ENCODE measurements at regions not wholly inside any gene's neighbourhood (a gene's known extent, or its start where the extent isn't known, plus 50 kb on each side); places are given as distances from the start of the nearest gene placed in this dataset.
"Not testable (repeated sequence)": the region's sequence is repeated elsewhere in the genome, so short reads cannot be mapped to it uniquely, and the experiment has no call there.

DNA sequence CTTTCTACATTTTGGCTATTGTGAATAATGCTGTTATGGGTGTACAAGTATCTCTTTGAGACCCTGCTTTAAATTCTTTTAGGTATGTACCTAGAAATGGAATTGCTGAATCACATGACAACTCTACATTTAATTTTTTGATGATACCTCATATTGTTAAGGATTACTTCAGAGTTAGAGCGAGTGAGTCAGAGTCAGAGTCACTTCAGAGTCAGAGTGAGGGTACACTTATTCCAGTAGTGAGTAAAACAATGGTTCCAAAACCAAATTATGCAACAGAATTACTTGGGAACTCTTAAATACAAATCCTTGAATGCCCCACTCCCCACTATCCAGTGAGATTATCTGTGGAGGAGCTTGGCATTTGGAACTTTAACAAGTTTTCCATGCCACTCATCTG lies 50.3 kb upstream of the SNRK start:
- no peak for FAIRE-seq

DNA sequence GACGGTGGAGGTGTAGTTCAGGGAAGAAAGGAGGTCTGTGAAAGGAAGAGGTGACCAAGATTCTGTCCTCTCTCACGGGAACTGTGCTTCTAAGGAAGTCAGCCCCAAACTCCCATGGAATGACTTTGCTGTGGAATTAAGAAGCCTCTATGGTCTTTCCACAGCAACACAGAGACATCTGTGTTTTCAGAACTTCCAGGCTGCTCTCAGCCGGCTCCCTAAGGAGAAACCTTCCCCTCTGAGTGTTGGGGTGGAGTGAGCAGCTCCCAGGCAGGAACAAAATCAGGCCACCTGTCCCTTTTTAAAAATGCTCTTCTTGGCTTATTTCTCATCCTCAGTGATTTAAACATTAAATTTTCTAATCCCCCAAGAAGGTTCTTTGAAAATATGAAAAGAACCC lies 53.3 kb upstream of the SNRK start:
- no peak for FAIRE-seq

DNA sequence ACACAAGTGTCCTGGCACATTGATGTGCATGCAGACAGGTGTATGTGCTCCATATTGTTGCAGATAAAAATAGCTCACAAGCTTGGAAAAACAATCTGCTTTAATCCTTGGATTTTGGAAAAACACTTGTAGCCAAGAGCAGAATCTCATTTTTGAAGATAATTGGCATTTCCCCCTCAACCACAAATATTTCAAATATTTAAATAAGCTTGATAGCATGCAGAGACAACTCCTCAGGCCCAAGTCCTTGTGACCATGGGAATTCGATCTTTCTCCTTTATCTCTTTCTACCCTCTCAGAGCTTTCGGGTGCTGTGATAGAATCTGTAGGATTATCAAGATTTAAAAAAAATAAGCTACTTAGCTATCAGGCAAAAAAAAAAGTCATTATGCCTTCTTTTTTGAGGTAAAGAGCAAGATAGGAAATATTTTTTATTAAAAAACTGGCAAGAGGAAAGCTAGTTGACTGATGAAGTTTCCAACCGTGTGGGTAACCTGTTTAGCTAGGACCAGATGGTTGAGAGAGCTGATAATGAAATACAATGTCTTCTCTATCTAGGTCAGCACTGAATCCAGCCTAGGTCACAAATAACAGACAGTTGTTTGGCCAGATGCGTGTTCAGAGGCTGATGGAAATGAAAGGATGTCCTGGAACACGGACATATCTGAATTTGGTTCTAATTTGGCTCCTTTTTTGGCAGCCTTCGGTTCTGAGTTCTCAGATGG lies 54.9 kb upstream of the SNRK start:
- FAIRE-seq, result no peak

DNA sequence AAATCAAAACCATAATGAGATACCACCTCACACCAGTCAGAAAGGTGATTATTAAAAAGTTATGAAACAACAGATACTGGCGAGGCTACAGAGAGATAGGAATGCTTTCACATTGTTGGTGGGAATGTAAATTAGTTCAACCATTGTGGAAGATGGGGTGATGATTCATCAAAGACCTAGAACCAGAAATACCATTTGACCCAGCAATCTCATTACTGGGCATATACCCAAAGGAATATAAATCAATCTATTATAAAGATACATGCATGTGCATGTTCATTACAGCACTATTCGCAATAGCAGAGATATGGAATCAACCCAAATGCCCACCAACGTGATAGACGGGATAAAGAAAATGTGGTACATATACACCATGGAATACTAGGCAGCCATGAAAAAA lies 56.5 kb upstream of the SNRK start:
- not testable (repeated sequence) for FAIRE-seq

DNA sequence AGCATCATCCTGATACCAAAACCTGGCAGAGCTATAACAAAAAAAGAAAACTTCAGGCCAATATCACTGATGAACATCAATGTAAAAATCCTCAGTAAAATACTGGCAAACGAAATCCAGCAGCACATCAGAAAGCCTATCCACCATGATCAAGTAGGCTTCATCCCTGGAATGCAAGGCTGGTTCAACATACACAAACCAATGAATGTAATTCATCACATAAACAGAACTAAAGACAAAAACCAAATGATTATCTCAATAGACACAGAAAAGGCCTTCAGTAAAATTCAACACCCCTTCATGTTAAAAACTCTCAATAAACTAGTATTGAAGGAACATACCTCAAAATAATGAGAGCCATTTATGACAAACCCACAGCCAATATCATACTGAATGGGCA lies 58.7 kb upstream of the SNRK start:
- not testable (repeated sequence) for FAIRE-seq

DNA sequence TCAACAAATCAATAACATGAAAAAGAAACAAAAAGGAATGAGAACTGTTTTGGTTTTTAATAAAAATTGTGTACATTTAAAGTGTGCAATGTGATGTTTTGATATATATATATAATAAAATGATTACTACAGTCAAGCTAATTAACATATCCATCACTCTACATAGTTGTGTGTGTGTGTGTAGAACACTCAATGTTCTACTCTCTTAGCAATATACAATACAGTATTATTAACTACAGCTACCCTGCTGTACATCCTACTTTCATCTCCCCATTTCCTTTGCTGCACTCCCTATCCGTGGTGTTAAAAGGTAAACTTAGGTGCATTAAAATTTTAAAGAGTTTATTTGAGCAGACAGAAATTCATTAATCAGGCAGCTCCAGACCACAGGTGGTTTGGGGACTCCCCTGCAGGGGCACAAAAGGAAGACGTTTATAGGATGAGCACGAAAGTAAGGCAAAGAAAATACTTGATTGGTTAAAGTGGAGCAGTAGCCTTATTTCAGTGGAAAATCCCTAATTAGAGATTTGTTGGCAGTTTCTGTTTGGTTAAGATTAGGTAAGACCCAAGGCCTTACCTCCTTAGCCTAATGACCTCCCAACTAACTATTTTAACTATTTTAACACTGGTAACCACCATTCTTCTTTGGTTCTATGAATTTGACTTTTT lies 61.8 kb upstream of the SNRK start:
- FAIRE-seq, result no peak

DNA sequence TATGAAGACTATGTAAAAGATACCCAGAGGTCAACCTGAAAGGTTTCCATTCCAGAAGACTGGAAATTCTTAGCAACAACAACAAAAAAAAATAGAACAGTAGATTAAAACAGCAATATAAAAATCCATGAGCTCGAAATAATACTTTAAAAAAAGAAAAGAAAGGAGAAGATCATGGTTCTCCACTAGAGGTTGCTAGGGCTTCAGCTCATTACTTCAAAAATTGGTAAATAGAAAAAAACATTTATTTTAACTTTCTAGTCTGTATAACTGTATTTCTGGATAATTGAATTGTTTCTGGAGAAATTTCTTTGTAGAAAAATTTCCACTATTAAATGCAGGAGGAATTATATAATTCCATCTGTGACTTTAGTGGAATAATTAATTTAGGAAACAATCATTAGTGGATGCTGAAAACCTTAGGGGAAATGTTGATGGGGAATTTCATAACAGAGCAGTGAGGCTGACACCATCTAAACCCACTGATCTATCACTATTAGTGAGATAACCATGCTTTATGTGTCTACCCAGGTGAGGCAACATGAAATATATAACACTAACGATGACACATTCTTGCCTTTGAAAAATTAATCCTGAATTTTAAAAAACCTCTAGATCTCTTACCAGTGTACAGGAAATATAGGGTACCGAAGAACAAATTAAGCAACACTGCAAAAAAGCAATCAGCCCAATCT lies 62.5 kb upstream of the SNRK start:
- peak; percentile 85 for FAIRE-seq

DNA sequence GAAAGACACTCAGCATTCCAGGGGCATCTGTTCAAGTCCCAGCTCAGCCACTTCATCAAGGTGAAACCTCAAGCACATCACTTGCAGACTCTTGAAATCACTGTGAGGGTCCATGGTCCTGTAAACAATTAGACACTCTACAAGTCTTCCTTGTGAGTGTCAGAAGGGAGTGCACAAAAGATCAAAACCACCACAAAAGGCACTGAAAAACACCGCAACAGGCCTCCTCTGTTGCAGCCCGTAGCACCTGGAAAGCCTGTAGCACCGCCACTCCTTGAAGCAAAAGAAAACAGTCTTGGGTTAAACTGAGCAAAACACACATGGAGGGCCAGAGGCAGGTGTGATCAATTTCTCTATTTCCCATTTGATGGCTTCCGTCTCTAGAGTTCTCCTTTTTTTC lies 63.8 kb upstream of the SNRK start:
- FAIRE-seq, result no peak

DNA sequence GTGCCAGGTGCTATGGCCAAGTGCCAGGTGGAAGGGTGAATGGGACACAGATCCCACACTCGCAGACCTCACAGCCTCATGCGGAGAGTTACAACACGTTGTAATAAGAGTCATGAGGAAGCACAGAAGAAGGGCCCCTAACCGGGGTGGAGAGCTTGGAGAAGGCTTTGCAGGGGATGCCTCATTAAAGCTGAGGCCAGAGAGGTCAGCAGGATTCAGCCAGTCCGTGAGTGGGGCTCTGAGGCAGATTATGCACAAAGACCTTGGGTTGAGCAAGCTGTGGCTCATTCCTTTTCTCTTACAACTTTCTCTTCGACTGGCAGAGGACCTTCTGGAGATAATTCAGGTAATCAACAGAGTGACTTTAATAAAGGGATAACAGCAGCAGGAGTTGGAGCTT lies 65.3 kb upstream of the SNRK start:
- FAIRE-seq, result no peak

DNA sequence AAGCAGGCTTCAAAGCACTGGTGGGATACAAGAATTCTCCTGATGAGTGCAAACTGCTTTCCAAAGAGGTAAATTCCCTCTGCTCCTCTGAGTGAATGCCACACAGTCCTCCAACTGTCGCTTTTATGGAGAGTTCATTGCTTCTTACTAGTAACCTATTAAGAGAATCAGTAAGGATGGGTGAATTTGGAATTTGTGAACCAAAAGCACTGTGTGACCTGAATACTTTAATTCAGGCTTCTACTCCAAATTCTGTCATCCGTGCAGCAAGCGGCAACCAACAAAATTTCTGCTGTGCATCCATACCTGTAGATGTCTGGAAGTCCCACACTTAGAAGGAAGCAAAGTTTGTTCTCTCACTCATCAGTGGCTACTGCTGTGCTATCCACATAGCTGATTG lies 66.7 kb upstream of the SNRK start:
- FAIRE-seq, result no peak

DNA sequence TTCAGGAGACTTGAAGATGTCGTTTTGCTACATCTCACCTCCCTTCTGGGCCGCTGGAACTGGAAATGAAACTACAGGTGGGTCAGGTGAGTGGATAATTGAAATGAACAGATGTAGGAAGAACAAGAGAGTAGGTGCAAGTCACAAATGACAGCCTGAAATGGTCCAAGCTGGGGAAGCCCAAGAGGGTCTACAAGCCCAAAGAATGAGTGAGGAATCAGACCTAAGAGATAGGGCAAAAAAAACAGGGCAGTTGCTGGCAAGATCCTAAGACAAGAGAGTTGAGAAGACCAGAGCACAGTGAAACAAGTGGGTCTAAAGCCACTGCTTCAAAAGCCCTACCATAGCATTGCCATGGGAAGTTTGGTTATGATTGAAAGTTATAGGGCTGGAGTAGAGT lies 67.4 kb upstream of the SNRK start:
- no peak for FAIRE-seq

DNA sequence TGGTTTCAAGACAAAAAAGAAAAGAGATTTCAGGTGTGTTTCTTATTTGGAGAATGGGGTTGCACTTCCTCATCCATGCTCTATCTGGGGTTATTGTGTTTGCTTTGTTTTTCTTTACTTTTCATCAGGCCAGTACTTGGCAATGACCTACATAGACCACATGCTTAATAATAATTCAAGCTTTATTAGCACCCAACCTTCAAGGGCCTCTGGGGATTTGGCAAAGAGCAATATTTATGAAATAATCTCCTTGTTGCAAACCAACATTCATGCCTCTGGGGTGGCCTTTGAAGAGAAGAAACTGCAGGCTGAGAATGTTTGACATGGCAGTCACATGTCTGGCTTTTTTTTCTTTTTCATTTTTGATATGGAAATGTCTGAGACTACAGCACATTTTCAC lies 68.2 kb upstream of the SNRK start:
- FAIRE-seq, result no peak

DNA sequence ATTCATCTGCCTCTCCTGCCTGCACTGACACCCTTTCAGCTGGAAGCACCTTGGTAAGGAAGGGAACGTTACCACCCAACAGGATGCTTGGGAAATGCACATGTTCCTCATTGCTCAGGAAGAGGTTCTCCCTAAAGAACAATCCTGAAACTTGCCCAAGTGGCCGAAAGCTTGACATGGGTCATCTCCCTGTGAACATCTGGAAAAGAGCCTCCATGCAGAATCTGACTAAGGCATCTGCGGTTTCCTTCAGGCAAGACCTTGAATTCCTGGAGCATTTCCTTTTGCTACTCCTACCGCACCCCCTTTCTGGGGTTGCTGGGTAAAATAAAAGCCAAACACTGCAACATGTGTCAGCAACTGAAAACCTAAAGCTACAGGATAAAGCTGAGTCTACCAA lies 68.7 kb upstream of the SNRK start:
- no peak for FAIRE-seq

DNA sequence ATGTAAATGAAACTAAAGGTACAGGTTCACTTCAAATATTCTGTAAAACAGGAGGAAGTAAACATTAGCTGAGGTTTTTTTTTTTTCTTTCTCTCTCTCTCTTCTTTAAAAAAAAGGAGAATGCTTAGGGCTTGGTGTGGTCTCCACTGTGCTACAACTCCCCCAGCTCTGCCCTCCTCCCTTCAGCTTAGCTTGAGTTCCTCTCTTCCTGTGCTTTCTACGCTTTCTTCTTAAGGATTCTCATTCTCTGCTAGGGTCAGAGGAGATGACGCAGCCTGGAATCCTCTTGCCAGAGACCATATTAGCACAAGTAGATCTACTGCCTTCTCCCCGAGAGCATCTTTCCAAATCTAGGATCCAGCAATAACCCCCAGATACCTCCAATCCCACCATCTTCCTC lies 69.1 kb upstream of the SNRK start:
- no peak for FAIRE-seq

DNA sequence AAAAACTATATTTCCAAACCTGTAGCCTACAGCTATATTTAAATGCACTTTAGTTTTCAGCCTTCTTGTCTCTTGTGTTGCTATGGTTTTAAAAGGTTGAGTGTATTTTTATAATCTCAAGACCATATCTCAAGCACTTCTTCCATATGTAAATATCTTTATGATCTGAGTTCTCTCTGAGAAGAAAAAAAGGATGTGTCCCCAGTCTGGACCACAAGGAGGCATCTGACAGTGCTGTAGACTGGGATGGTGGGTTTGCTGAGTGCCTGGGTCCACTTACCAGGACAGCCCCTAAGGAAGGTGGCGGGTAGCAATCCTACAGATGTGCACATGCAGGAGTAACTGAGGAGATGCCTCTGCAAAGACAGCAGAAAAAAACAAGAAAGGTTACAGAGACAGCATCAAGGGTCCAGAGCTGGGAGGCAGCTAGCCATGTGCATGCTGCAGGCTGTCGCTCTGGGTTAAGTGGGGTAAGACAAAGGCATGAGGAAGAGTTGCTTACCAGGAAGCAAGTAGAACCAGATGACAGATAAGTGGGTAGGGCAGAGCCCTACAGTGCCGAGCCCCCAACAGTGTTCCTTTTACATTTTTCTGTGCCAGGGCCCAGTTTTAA lies 70.6 kb upstream of the SNRK start:
- no peak for FAIRE-seq

DNA sequence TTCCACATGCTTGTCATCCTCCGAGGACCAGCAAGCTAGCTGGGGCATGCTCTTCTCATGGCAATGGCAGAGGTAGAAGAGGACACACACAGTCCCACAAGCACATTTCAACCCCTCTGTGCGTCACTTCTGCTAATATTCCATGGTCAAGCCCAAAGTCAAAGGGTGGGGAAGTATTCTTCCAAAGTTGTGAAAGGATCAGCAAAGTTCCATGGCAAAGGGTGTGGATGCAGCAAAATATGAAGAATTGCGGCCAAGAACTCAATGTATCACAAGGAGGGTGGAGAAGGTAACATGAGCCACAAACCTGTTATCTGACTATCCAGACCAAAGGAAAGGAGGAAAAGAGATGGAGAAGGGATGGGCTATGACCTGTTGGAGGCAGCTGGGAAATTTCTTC lies 71.2 kb upstream of the SNRK start:
- no peak for FAIRE-seq

DNA sequence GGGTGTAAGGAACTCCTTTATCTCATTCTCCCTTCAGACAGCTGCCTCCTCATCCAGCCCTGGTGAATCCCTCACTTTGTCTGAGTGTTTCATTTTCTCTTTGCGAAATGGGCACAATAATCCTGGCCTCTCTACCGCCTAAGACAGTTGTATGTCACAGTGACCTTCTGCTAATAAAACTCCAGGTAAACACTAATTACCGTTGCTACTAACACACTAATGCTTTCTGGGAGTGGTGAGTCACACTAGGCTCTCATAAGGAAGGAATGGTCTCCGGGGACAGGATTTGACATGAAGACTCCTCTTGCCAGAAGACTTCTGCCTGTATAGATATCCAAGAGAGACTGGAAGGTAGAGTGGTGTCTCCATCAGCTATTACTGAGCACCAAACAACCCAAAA lies 71.7 kb upstream of the SNRK start:
- no peak for FAIRE-seq

DNA sequence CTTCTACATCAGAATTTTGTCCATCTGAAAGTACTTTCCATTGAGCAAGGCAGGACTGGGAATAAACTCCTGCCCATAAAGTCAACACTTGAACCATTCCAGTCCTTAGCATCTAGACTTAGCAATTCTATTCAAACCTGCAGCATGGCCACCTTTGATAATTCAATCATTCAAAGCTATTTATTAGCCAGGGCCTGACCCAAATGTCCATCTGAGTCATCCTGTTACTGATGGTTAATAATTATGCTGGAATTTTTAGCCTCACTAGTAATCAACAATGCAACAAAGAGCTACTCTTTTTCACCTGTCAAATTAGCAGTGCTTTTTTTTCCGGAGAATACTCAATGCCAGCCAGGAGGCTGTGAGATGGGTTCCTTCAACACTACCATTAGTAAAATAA lies 72.7 kb upstream of the SNRK start:
- no peak for FAIRE-seq

DNA sequence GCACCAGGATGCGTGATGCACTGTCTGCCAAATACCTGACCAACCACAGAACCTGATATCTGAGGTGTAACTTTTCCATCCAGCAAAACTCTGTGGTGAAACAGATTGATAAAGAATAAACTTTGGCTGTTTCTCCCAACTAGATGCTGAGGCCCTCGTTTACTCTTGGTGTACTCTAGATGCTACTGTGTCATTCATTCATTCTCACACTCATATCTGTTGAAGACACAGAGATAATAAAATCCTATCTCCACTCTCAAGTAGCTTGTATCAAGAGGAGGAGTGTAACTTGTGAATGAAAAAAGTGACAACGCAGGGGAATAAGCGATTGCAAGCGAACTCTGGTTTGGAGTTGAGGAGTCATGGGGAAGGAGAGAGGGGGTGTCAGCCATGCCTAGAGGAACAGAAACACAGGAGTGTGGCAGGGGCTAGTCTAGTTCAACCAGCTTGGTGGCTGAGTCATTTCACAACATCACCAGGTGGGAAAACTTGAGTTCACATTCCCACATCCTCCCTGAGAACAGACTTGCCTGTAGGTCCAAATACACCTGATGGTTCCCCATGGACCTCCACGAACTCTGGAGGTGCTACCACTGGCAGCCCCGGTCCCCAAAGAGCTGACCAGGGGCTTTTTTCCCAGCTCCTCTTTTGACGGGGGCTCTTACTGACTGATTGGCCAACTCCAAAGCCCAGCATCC lies 73.3 kb upstream of the SNRK start:
- no peak for FAIRE-seq

DNA sequence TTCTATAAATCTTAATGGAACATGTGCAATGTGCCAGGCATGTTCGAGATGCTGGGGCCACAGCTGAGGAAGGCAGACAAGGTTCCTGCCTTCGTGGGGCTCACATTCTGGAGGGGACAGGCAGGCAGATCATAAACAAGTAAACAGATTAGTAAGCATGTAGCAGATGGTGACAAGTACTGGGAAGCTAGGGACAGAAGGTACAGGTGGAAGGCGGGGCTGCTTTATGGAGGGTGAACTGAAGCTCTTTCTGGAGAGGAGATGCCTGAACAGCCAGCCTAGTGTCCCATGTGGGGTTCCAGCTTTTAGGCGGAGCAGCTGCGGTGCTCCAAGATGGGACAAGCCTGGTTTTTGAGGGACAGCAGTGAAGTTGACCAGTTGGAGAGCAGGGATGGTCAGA lies 74.7 kb upstream of the SNRK start:
- no peak for FAIRE-seq

DNA sequence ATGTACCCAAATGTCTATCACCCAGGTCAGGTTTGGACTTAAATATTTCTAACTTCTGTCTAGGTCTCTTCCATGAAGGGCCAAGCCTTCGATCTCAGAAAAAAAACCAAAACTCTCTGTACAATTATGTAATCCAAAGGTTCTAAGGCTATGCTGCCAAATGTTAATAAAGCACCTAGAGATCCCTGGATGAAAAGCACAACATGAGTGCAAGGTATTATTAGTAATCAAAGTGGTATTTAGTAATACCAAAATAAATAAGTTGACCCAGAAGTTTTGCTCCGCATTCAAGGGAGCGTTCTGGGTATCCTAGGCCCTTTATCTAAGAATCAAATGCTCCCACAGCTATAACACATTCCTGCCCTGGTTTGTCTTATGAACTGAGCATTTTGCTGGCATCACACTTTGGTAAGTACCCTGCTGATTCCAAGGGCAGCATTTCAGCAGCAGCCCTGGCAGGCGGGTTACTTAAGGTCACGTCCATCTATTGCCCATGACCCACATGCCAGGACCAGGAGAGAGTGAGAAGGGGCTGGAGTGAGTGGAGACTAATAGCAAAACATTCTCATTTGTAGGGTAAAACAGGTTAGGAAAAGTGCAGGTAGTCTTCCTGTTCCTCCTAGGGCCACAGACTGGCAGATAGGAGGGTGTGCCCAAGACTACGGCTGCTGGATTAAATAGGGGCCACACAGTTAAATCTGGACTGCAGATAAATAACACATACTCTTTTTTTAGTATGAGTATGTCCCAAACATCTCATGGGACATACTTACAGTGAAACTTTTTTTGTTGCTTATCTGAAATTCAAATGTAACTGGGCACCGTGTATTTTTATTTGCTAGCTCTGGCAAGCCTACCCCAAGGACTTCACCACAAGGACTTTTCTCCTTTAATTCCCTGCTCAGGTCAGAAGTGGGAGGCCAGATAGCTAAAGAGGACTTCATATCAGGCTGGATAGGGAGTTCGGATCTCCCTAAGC lies 76.0 kb upstream of the SNRK start:
- no peak for FAIRE-seq

DNA sequence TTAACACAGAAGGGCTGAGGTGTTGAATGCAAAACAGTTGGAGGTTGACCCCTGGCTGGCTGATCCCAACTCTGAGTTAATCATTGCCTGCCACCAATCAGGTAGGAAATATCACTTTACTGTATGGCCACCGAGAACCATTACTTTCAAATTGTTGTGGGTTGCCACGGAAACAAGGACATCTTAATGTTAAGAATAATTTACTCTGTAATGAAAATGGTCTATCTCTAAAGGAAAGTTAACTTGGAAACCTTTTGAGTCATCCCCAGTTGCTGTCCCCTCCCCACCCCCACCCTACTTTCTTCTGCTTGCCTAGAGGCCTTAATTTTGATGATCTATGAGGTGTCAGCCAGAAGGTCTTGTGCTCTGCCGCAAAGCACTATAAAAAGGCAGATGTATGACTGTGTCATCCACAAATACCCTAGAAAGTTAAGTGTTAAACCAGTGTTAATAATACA lies 78.7 kb upstream of the SNRK start:
- FAIRE-seq, result no peak

All from G401.6 (cell line).